GM18520 (cell line): ENCODE measurements at regions not wholly inside any gene's neighbourhood (a gene's known extent, or its start where the extent isn't known, plus 50 kb on each side); places are given as distances from the start of the nearest gene placed in this dataset.

Experiments used
- ATAC-seq: cut with Tn5 transposase; IDR thresholded peaks from one replicate; pipeline ENCODE4 v1.9.1; 2021; ENCODE audit not compliant: unreplicated experiment

GRCh38 chrX:57204306-57204705 is 67.1 kb upstream of the SPIN2A start:
- ATAC-seq: no peak

- ATAC-seq: no peak
Observed at GRCh38 chrX:57211906-57212305, 74.6 kb upstream of the FAAH2 start.

- ATAC-seq: no peak
Observed at GRCh38 chrX:57227691-57228090, 58.8 kb upstream of the FAAH2 start.

GRCh38 chrX:57232658-57233360 is 53.7 kb upstream of the FAAH2 start:
- ATAC-seq: peak; percentile 79
